ENCODE measurements at regions not wholly inside any gene's neighbourhood (a gene's known extent, or its start where the extent isn't known, plus 50 kb on each side); places are given as distances from the start of the nearest gene placed in this dataset.
A peak's percentile ranks its signal among the peaks of the same experiment; 100 is the strongest.

GRCh38 chr22:47784367-47784983, 1022.0 kb downstream of the TBC1D22A start:
- Mint-ChIP-seq H3K4me1 (no peaks in the 10 kb centered on the region), H3K9me3 (peaks cover 0 to 15% (median 3%) of the 10 kb centered on the region in 9 donors), H3K4me3 (no peak overlapping the region), H3K27me3 (peaks cover 5 to 58% (median 36%) of the 10 kb centered on the region in 5 donors), H3K27ac (no peak overlapping the region), H3K36me3 (peaks cover 0 to 9% (median 0%) of the 10 kb centered on the region in 3 donors)
- POLR2A ChIA-PET, result no interaction called here
- ATAC-seq (no peak), DNase-seq (no peak)

GRCh38 chr22:47783433-47784366, 1021.2 kb downstream of the TBC1D22A start:
- POLR2A ChIA-PET, result no interaction called here
- Mint-ChIP-seq H3K4me3 (no peak overlapping the region), H3K36me3 (peaks cover 0 to 9% (median 0%) of the 10 kb centered on the region in 3 donors), H3K27me3 (peaks cover 2 to 56% (median 37%) of the 10 kb centered on the region in 5 donors), H3K9me3 (peaks cover 0 to 15% (median 3%) of the 10 kb centered on the region in 9 donors), H3K4me1 (no peaks in the 10 kb centered on the region), H3K27ac (no peak overlapping the region)
- DNase-seq, result no peak
- no peak for ATAC-seq

- Mint-ChIP-seq H3K36me3 (peaks cover 0 to 9% (median 0%) of the 10 kb centered on the region in 3 donors), H3K4me1 (no peaks in the 10 kb centered on the region), H3K9me3 (peaks cover 0 to 15% (median 3%) of the 10 kb centered on the region in 9 donors), H3K4me3 (no peak overlapping the region), H3K27me3 (peaks cover 2 to 44% (median 25%) of the 10 kb centered on the region in 5 donors), H3K27ac (peak overlapping the region in 1 of 10 donors; percentile 63)
- POLR2A ChIA-PET, result no interaction called here
- DNase-seq, result no peak
- no peak for ATAC-seq
These were observed 1020.1 kb downstream of the TBC1D22A start for GRCh38 chr22:47782328-47783075.

- Mint-ChIP-seq H3K9me3 (peaks cover 0 to 15% (median 3%) of the 10 kb centered on the region in 9 donors), H3K4me3 (no peak overlapping the region), H3K4me1 (no peaks in the 10 kb centered on the region), H3K27me3 (peaks cover 2 to 36% (median 26%) of the 10 kb centered on the region in 5 donors), H3K36me3 (peaks cover 0 to 9% (median 0%) of the 10 kb centered on the region in 3 donors), H3K27ac (no peak overlapping the region)
- ATAC-seq (no peak), DNase-seq (no peak)
- POLR2A ChIA-PET, result no interaction called here
These were observed 1019.1 kb downstream of the TBC1D22A start for GRCh38 chr22:47781427-47782111.

- Mint-ChIP-seq H3K36me3 (peaks cover 0 to 7% (median 0%) of the 10 kb centered on the region in 3 donors), H3K4me3 (no peak overlapping the region), H3K27me3 (peaks cover 0 to 30% (median 28%) of the 10 kb centered on the region in 5 donors), H3K27ac (no peak overlapping the region), H3K9me3 (peaks cover 0 to 13% (median 3%) of the 10 kb centered on the region in 9 donors), H3K4me1 (no peaks in the 10 kb centered on the region)
- ATAC-seq (no peak), DNase-seq (no peak)
- POLR2A ChIA-PET, result no interaction called here
These were observed 1018.6 kb downstream of the TBC1D22A start for GRCh38 chr22:47781024-47781423.

- peaks cover 0 to under 1% (median 0%) of the 10 kb centered on the region in 3 donors for H3K36me3 Mint-ChIP-seq
- ATAC-seq (no peak), DNase-seq (no peak)
- no peak overlapping the region for H3K27ac Mint-ChIP-seq
- H3K9me3 Mint-ChIP-seq, result peaks cover 0 to 8% (median 2%) of the 10 kb centered on the region in 9 donors
- H3K27me3 Mint-ChIP-seq, result peaks cover 0 to 26% (median 25%) of the 10 kb centered on the region in 5 donors
- POLR2A ChIA-PET, result no interaction called here
- no peaks in the 10 kb centered on the region for H3K4me1 Mint-ChIP-seq
- H3K4me3 Mint-ChIP-seq, result no peak overlapping the region
These were observed 1017.9 kb downstream of the TBC1D22A start for GRCh38 chr22:47780281-47780875.

- Mint-ChIP-seq H3K27me3 (peaks cover 0 to 26% (median 20%) of the 10 kb centered on the region in 5 donors), H3K4me3 (no peak overlapping the region), H3K9me3 (peaks cover 0 to 4% (median 0%) of the 10 kb centered on the region in 9 donors), H3K36me3 (no peaks in the 10 kb centered on the region), H3K4me1 (no peaks in the 10 kb centered on the region), H3K27ac (no peak overlapping the region)
- POLR2A ChIA-PET, result no interaction called here
- ATAC-seq (no peak), DNase-seq (no peak)
These were observed 1017.0 kb downstream of the TBC1D22A start for GRCh38 chr22:47779474-47779873.

GRCh38 chr22:47778160-47778658, 1015.8 kb downstream of the TBC1D22A start:
- no peak for DNase-seq
- no peaks in the 10 kb centered on the region for H3K4me1 Mint-ChIP-seq
- H3K9me3 Mint-ChIP-seq, result peaks cover 0 to 4% (median 0%) of the 10 kb centered on the region in 9 donors
- no peak for ATAC-seq
- POLR2A ChIA-PET, result no interaction called here
- no peak overlapping the region for H3K4me3 Mint-ChIP-seq
- no peaks in the 10 kb centered on the region for H3K36me3 Mint-ChIP-seq
- H3K27me3 Mint-ChIP-seq, result peaks cover 0 to 20% (median 15%) of the 10 kb centered on the region in 5 donors
- H3K27ac Mint-ChIP-seq, result no peak overlapping the region

GRCh38 chr22:47777426-47777825, 1015.0 kb downstream of the TBC1D22A start:
- H3K4me1 Mint-ChIP-seq, result no peaks in the 10 kb centered on the region
- no peak overlapping the region for H3K27ac Mint-ChIP-seq
- ATAC-seq (no peak), DNase-seq (no peak)
- no peaks in the 10 kb centered on the region for H3K36me3 Mint-ChIP-seq
- peaks cover 0 to 20% (median 13%) of the 10 kb centered on the region in 5 donors for H3K27me3 Mint-ChIP-seq
- peaks cover 0 to 4% (median 0%) of the 10 kb centered on the region in 9 donors for H3K9me3 Mint-ChIP-seq
- POLR2A ChIA-PET, result no interaction called here
- no peak overlapping the region for H3K4me3 Mint-ChIP-seq

GRCh38 chr22:47776329-47776728, 1013.9 kb downstream of the TBC1D22A start:
- Mint-ChIP-seq H3K36me3 (no peaks in the 10 kb centered on the region), H3K4me1 (no peaks in the 10 kb centered on the region), H3K27me3 (peaks cover 1 to 10% (median 2%) of the 10 kb centered on the region in 5 donors), H3K27ac (no peak overlapping the region), H3K9me3 (no peaks in the 10 kb centered on the region), H3K4me3 (no peak overlapping the region)
- ATAC-seq, result no peak
- DNase-seq, result no peak
- POLR2A ChIA-PET, result no interaction called here

GRCh38 chr22:47775686-47776085, 1013.2 kb downstream of the TBC1D22A start:
- Mint-ChIP-seq H3K27ac (no peak overlapping the region), H3K4me3 (no peak overlapping the region), H3K4me1 (no peaks in the 10 kb centered on the region), H3K27me3 (peaks cover 0 to 9% (median 2%) of the 10 kb centered on the region in 5 donors), H3K9me3 (peaks cover 0 to 1% (median 0%) of the 10 kb centered on the region in 9 donors), H3K36me3 (no peaks in the 10 kb centered on the region)
- DNase-seq (no peak), ATAC-seq (no peak)
- POLR2A ChIA-PET, result no interaction called here

- ATAC-seq, result no peak
- DNase-seq, result no peak
These were observed 1012.7 kb downstream of the TBC1D22A start for GRCh38 chr22:47775191-47775590.

More at GRCh38 chr22:47775191-47775590, 1012.7 kb downstream of the TBC1D22A start:
- POLR2A ChIA-PET, result no interaction called here
- H3K27ac Mint-ChIP-seq, result no peak overlapping the region
- H3K9me3 Mint-ChIP-seq, result peaks cover 0 to 5% (median 0%) of the 10 kb centered on the region in 9 donors
- H3K4me3 Mint-ChIP-seq, result no peak overlapping the region
- no peaks in the 10 kb centered on the region for H3K4me1 Mint-ChIP-seq
- no peaks in the 10 kb centered on the region for H3K36me3 Mint-ChIP-seq
- peaks cover 0 to 9% (median 2%) of the 10 kb centered on the region in 5 donors for H3K27me3 Mint-ChIP-seq

Data from naive thymus-derived CD8-positive, alpha-beta T cell (primary cell).